DMS53 (cell line): ENCODE measurements at regions not wholly inside any gene's neighbourhood (a gene's known extent, or its start where the extent isn't known, plus 50 kb on each side); places are given as distances from the start of the nearest gene placed in this dataset.

Source experiments
- DNase-seq: peaks from one replicate; lab custom pipeline; 2025; lab: John Stamatoyannopoulos, UW

- no peak for DNase-seq
These were observed 367.8 kb upstream of the ANO5 start for GRCh38 chr11:21825127-21825526.

DNA sequence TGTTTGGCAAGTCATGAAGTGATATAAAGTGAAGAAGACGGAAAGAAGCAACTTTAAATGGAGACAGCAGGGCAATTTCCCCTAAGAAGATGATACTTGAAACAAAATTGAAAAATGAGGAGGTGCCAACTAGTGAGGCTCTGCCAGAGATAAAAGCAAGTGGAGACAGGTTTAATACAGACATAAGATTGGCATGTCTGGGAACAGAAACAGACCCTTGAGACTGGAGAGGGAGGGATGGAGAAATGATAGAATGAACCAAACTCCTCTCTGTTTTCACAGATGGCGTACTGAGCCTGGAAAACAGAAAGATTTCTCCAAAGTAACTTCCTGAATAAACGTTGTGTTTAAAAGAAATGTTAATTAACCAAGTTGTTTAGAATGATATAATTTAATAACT, 354.5 kb upstream of the ANO5 start:
- DNase-seq = no peak

DNA sequence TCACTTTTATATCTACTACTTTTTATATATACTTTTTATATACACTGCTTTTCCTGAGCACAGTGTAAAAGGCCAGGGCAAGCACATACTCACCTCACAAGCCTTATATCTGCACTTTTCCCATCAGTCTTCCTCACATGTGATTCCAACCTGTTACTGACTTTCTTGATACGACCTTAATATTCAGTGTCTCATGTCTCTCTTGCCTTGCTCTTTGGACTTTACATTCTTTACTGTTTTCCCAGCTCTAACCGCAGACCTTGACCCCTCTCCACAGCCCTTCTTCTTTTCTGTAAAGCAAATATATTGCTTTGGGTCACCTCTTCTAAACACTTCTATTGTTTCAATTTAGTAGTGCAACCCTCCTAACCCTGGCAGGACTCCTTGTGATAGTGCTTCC, 353.1 kb upstream of the ANO5 start:
- no peak for DNase-seq

- DNase-seq = no peak
These were observed 331.6 kb upstream of the ANO5 start for GRCh38 chr11:21861314-21861713.

GRCh38 chr11:21865541-21865940, 327.3 kb upstream of the ANO5 start:
- no peak for DNase-seq

DNA sequence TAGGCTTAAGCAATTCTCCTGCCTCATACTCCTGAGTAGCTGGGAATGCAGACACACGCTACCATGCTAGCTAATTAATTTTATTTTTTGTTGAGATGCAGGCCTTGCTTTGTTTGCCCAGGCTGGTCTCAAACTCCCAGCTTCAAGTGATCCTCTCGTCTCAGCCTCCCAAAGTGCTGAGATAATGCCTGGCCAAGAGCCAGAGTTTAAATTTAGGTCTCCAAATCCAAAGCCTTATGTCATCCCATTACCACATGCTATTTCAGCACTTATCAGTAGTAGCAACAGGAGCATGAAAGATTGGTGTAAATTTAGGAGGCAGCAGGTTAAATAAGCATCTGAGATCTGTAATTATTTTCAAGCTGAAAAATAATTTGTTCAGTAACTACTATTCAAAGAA, 326.1 kb upstream of the ANO5 start:
- no peak for DNase-seq

DNA sequence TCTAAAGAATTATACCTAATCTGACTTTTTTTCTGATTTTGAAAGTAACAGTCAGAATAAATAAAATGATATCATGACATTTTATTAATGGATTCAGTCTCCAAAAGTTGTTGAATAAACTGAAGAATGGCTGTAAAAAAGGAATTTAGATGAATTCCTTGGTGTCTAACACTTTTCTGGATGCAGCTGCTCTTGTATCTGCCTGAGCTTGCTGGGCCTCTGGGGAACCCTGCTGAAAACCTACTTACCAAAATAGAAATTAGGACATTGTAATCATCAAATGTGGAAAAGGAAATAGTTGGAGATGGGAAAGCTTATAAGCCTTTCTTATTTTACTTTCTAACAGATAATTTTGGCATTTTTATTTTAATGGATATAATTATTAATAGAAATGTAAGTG, 315.7 kb upstream of the ANO5 start:
- no peak for DNase-seq

DNA sequence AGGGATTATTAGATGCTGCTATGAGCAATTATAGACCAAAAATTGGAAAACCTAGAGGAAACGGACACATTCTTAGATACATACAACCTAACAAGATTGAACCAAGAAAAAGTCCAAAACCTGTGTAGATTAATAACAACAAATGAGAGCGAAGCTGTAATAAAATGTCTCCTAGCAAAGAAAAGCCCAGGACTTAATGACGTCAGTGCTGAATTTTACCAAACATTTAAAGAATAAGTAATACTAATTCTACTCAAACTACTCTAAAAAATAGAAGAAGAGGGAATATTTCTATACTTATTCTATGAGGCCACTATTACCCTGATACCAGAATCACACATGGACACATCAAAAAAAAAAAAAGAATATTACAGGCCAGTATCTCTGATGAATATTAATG, 309.5 kb upstream of the ANO5 start:
- no peak for DNase-seq

DNA sequence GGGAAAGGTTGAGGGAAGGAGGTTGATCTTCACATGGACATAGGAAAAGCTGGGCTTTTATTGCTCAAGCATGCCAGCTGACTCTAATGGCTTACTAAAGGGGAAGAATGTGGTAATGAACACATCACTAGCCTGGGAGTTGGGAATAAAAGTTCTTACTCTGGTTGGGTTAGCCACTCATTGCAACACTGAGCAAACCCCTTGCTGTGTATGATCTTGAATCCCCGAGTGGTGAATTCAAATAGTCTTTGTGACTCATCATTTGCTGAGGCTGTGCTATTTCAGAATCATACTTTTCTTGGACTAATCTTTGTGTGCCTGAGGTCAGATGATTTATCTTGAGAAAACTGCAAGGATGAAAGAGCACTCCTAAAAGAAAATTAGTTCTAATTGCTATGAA, 304.1 kb upstream of the ANO5 start:
- DNase-seq = no peak

DNA sequence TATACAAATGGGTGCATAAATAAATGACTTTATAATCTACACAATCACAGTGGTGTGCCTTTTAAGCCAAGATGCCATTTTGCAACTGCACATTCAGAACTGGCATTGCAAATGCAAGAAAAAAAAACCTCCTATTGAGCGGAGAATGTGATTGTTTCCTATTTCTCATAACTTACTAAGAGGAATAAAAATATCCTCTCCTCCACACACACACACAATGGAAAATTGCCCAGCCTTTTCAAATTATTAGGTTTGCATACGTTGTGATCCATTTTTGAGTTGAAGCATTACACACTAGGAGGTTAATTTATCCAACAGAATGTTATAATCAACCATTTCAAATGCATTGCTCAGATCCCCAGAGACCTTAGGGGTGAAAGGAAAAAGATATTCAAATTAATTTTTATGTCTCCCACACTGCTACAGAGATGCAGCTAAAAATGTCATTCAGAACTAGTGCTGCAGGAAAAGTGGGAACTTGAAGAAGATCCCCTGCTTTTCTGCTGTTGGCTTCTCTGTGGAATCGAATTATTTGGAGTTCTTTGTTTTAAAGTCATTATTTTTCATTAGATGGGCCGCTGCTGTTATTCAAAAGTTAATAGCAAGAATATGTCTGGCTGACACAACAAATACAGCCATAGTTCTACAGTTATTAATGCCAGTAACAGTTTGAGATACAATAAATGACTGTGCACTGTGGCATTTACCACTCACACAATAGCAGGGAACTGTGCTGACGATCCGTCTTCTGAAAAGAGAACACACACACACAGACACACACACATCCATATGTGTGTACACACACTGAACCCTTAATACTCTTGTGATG, 299.9 kb upstream of the ANO5 start:
- DNase-seq = no peak

GRCh38 chr11:21893565-21893867, 299.4 kb upstream of the ANO5 start:
- DNase-seq = no peak

GRCh38 chr11:21894492-21894891, 298.4 kb upstream of the ANO5 start:
- no peak for DNase-seq

GRCh38 chr11:21895686-21896085, 297.2 kb upstream of the ANO5 start:
- no peak for DNase-seq

DNA sequence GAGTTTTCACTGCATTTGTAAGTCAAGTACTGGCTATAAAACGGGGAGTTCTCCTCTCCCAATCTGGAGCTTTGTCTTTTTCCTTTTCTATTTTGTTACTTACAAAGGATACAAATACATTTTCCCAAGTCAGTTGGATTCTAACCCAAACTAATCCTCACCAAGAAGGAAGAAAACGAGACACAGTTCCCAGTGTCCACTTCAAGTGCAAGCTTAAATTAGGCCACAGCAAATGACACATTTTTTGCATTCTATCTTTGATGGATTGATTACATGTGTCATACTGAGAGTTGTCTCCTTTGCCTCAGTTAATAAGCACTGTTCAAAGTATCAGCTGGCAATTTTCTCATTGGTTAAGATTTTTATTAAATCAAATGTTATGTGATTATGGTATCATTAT, 296.7 kb upstream of the ANO5 start:
- DNase-seq = peak; percentile 6

- no peak for DNase-seq
These were observed 295.9 kb upstream of the ANO5 start for GRCh38 chr11:21896746-21897602.

DNA sequence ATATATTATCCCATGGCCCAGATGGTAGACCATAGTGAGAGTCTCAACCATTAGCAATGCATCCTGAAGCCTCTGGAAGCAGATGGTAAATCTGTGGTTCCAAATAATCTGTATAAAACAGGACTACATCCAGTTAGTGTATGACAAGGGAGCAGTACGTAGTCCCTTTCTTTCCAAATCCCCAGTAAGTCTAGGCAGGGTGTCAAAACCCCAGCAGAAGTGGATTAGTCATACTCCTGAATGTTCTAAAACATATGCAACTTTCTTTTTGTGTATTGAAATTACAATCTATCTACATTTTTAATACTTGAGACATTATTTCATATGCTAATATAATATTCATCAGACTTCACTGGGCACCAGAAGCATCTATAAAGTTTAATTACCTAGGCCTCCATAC, 295.1 kb upstream of the ANO5 start:
- no peak for DNase-seq

DNA sequence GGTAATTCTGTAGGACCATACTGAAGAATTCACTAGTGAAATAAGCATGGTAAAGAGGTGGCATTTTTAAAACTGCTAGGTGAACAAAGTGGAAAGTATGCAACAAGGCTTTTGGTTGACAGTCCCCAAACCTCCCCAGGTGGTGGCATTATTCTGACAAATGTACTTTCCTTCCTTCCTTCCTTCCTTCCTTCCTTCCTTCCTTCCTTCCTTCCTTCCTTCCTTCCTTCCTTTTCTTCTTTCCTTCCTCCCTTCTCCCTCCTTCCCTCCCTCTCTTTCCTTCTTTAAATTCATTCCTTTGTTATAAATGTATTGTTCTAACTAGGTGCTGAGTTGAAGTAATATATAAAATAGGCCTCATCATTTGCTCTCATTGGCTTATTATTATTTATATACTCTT, 284.7 kb upstream of the ANO5 start:
- no peak for DNase-seq

DNA sequence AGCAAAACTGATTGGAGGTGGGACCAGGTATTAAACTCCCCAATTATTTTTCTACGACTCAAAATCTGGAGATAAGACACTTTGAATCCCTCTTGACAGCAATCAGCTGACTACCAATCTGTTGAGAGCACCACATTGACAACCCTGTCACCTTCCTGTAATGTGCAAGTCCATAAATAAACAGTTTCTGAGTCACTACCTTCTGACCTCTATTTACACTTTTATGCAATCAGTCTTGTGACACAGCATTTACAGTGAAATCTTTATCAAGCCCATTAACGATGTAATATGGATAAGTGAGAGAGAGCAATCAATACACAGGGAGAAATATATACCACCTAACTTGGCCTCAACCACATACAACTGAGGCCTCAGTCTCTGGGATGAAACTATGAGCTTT, 283.7 kb upstream of the ANO5 start:
- DNase-seq = peak; percentile 87

DNA sequence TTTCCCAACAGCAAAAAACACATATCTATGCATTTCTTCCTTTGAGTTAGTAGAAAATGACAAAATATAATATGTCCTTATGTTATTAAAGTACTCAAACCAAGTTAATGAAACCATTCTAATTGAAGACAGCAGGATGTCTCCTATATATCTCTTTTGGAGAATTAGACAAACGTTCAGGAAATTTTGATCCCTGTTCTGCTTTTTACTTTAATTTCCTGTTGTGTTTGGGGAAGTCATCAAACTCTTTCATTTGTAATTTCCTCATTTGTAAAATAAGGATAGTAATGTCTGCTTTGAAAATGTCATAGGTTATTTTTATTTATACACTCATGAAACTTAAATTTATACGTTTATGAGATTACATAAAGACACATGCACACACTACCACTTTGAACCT, 281.8 kb upstream of the ANO5 start:
- DNase-seq = no peak

DNA sequence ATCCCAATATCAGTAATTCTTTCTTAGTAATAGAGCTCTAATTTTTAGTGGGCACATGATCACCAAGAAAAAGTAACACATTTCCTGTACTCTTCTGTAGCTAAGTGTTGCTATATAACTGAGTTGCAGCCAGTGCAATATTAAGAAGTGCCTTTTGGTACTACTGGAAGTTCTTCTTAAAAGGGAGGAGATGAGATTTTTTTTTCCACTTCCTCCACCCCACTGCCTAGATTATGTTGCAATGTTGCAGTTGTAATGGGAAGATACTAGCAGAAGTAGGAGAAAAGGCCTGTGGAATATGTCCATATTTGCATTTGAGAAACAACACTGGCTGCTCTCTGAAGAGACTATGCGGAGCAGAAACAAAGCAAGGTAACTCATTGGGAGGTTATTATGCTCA, 280.6 kb upstream of the ANO5 start:
- no peak for DNase-seq

DNA sequence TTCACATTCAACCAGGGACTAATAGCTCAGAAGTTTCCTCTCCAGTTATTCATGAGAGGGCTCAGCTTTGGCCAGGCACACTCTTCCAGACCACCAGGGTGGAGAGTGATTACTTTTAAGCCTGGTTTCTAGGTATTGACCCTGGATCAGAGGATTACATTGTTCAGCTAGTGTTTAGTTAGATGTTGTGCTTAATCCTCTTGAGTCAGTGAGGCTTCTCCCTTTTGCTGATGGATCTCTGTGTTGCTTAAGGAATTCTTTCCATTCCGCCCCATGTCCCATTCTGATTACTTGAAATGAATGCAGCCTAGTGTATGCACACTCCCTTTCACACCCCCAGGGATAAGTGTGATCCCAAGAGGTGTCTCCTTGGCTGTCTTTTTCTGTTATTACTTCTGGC, 271.7 kb upstream of the ANO5 start:
- DNase-seq = no peak

DNA sequence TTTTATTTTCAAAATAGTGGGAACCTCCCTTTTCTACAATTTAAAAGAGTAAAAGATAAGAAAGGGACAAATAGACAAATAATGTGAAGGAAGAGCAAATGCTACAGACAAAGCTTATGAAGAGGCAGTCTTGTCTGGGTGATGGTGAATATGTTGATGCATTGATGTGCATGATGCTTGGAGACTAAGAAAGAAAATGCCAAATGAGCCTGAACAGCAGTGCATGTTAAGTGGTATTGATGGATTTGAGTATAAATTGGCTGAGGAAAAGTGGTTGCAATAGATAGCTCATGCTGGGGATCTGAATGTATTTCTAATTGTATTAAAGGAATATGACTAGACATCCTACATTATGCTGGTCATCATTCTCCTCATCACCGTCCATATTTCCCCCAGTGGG, 268.6 kb upstream of the ANO5 start:
- no peak for DNase-seq

DNA sequence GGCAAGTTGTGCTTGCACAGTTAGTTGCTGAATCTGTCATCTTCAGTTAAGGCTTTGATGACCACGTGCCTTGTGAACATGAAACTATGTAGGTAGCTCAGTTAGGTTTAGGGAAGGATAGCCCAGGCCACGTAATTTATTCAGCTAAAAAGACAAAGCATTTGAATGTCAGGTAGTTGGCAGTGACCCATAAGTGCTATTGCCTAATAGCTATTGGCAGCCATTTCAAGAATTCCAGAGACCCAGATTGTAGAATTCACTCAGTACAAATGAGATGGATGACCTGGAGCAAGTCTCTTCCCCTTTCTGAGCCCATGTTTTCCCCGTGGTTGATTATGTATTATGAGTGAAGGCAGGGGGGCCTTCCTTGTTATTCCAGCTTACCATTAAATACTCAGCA, 265.3 kb upstream of the ANO5 start:
- DNase-seq = no peak

DNA sequence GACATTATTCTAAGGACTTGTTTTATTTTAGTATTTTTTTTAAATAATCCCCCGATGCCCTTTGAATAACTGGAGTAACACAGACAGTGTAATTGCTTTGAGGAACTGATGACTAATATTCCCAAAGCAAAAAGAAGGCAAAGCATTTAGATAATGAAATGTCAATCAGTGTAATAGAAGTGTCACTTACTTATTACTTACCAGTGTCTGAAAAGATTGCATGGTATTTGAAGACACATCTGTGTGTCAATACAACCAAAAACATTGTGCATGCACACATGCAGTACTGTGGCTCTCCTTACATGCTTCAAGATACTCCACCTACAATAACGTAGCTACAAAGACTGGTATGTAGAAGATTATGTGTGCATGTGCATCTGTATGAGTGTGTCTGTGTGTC, 264.0 kb upstream of the ANO5 start:
- no peak for DNase-seq
